IMR-90 (cell line): ENCODE measurements at regions not wholly inside any gene's neighbourhood (a gene's known extent, or its start where the extent isn't known, plus 50 kb on each side); places are given as distances from the start of the nearest gene placed in this dataset.

ENCODE experiments used
- ATAC-seq: fragments of 200-7000 bp; cut with Tn5 transposase; 2 replicates; pipeline ENCODE4 v1.9.1; 2020; ENCODE audit warnings: low read depth, mild to moderate bottlenecking, moderate library complexity
- BruUV-seq: library from RNA; stranded (reverse); fragments of 400-500 nt; replicated peaks from 2 replicates; lab custom pipeline; 2021; lab: Mats Ljungman, UMichigan
- CTCF ChIA-PET: fragments of 300-600 bp; formaldehyde crosslinking; extraction: SDS; loops from one replicate; lab custom pipeline; 2021; ENCODE audit warnings: antibody characterized with exemption; lab: Yijun Ruan, JAX
- POLR2A ChIA-PET: fragments of 300-600 bp; sonication (Branson Sonifier 250); formaldehyde crosslinking; loops from one replicate; lab custom pipeline; 2022; ENCODE audit warnings: antibody characterized with exemption; ENCODE audit not compliant: unreplicated experiment; lab: Charles Lee
- DNase-seq: peaks from one replicate; pipeline ENCODE4 v3.0.0; 2013
- H2AFZ ChIP-seq: replicated peaks from 2 replicates; pipeline ENCODE3; 2013; ENCODE audit warnings: low read length, mild to moderate bottlenecking; ENCODE audit not compliant: poor library complexity
- H2AK5ac ChIP-seq: 2 replicates; pipeline ENCODE4 v1.6.1; 2013; ENCODE audit warnings: low read depth, low read length, inconsistent platforms
- H2AK9ac ChIP-seq: replicated peaks from 2 replicates; pipeline ENCODE3; 2013; ENCODE audit warnings: mild to moderate bottlenecking, low read depth, low read length, moderate library complexity; ENCODE audit not compliant: poor library complexity
- H2BK120ac ChIP-seq: 2 replicates; pipeline ENCODE4 v1.6.1; 2013; ENCODE audit warnings: low read depth, low read length, inconsistent platforms
- H2BK15ac ChIP-seq: 3 replicates; pipeline ENCODE4 v1.6.1; 2013; ENCODE audit warnings: low read depth, low read length, inconsistent platforms
- H2BK20ac ChIP-seq: 2 replicates; pipeline ENCODE4 v1.6.1; 2013; ENCODE audit warnings: low read depth, mild to moderate bottlenecking, inconsistent platforms, low read length, moderate library complexity
- H2BK5ac ChIP-seq: 2 replicates; pipeline ENCODE4 v1.6.1; 2013; ENCODE audit warnings: mild to moderate bottlenecking, low read depth, low read length, inconsistent platforms; ENCODE audit not compliant: poor library complexity, severe bottlenecking
- H3K14ac ChIP-seq: replicated peaks from 2 replicates; pipeline ENCODE4 v1.6.1; 2013; ENCODE audit warnings: low read depth, low read length, inconsistent platforms
- H3K18ac ChIP-seq: 2 replicates; pipeline ENCODE4 v1.6.1; 2013; ENCODE audit warnings: low read depth, low read length, control low read depth
- H3K23ac ChIP-seq: 2 replicates; pipeline ENCODE4 v1.6.1; 2013; ENCODE audit warnings: low read depth, low read length, inconsistent platforms
- H3K27ac ChIP-seq: 2 replicates; pipeline ENCODE4 v1.5.1; 2013; ENCODE audit warnings: mild to moderate bottlenecking, control low read depth, low read length; ENCODE audit not compliant: insufficient read depth
- H3K27me3 ChIP-seq: 2 replicates; pipeline ENCODE4 v1.6.1; 2013; ENCODE audit warnings: low read length; ENCODE audit not compliant: control insufficient read depth, insufficient read depth
- H3K36me3 ChIP-seq: 2 replicates; pipeline ENCODE4 v1.6.1; 2013; ENCODE audit warnings: low read length, mixed read lengths; ENCODE audit not compliant: control insufficient read depth, insufficient read depth
- H3K4ac ChIP-seq: 2 replicates; pipeline ENCODE4 v1.6.1; 2013; ENCODE audit warnings: low read depth, low read length, inconsistent platforms
- H3K4me1 ChIP-seq: 2 replicates; pipeline ENCODE4 v1.6.1; 2013; ENCODE audit warnings: low read length, mixed read lengths; ENCODE audit not compliant: control insufficient read depth, insufficient read depth
- H3K4me2 ChIP-seq: 2 replicates; pipeline ENCODE4 v1.6.1; 2013; ENCODE audit warnings: low read depth, mild to moderate bottlenecking, control low read depth, low read length, moderate library complexity
- H3K4me3 ChIP-seq: 2 replicates; pipeline ENCODE4 v1.5.1; 2013; ENCODE audit warnings: low read depth, mild to moderate bottlenecking, control low read depth, low read length, moderate library complexity; ENCODE audit not compliant: insufficient read depth
- H3K56ac ChIP-seq: 2 replicates; pipeline ENCODE4 v1.6.1; 2013; ENCODE audit warnings: low read length, inconsistent platforms; ENCODE audit not compliant: insufficient read depth; ENCODE audit errors: extremely low read depth
- H3K79me1 ChIP-seq, 2 experiments: 2 replicates each; pipeline ENCODE4 v1.6.1; 2013; ENCODE audit warnings: low read length in 2 of 2, inconsistent platforms in 1 of 2, low read depth in 1 of 2
- H3K9ac ChIP-seq: 2 replicates; pipeline ENCODE4 v1.6.1; 2013; ENCODE audit warnings: low read depth, low read length, control low read depth
- H3K9me1 ChIP-seq: 2 replicates; pipeline ENCODE4 v1.6.1; 2013; ENCODE audit warnings: low read length, inconsistent platforms; ENCODE audit not compliant: insufficient read depth
- H3K9me3 ChIP-seq: 2 replicates; pipeline ENCODE4 v1.6.1; 2013; ENCODE audit warnings: low read length; ENCODE audit not compliant: control insufficient read depth, insufficient read depth
- H4K20me1 ChIP-seq: 2 replicates; pipeline ENCODE4 v1.6.1; 2013; ENCODE audit warnings: low read length, inconsistent platforms; ENCODE audit not compliant: insufficient read depth
- H4K5ac ChIP-seq: 2 replicates; pipeline ENCODE4 v1.6.1; 2013; ENCODE audit warnings: mild to moderate bottlenecking, low read depth, low read length, control low read depth
- H4K8ac ChIP-seq, 2 experiments: 2 replicates each; pipeline ENCODE4 v1.6.1; 2013; ENCODE audit warnings: low read depth in 2 of 2, low read length in 2 of 2, control low read depth in 1 of 2, inconsistent platforms in 1 of 2
- H4K91ac ChIP-seq: 2 replicates; pipeline ENCODE4 v1.6.1; 2013; ENCODE audit warnings: low read depth, low read length, inconsistent platforms; ENCODE audit not compliant: insufficient read depth
- CHD1 ChIP-seq: IDR thresholded peaks from 2 replicates; pipeline ENCODE4 v1.6.1; 2012; ENCODE audit warnings: low read depth, low read length, improper control_type of control experiment
- MAFK ChIP-seq: IDR thresholded peaks from 2 replicates; pipeline ENCODE4 v1.6.1; 2012; ENCODE audit warnings: low read depth, low read length, improper control_type of control experiment
- NFE2L2 ChIP-seq: fragments of 150-350 bp; IDR thresholded peaks from 2 replicates; pipeline ENCODE4 v1.6.1; 2016; ENCODE audit warnings: low read depth, mild to moderate bottlenecking, low read length
- RAD21 ChIP-seq: IDR thresholded peaks from 2 replicates; pipeline ENCODE4 v1.6.1; 2012; ENCODE audit warnings: low read length, improper control_type of control experiment
- RCOR1 ChIP-seq: IDR thresholded peaks from 2 replicates; pipeline ENCODE4 v1.6.1; 2012; ENCODE audit warnings: mild to moderate bottlenecking, low read length, improper control_type of control experiment; ENCODE audit not compliant: insufficient replicate concordance
- SMC3 ChIP-seq: fragments of 150-350 bp; IDR thresholded peaks from 2 replicates; pipeline ENCODE4 v1.6.1; 2016; ENCODE audit warnings: low read depth, mild to moderate bottlenecking, antibody characterized with exemption, low read length, moderate library complexity
- WGBS, 2 experiments: methylation state at CpG; one replicate each; pipeline versions ENCODE4 v1.1.5 to v1.1.7; 2013; ENCODE audit warnings: missing lambda C conversion rate in 2 of 2; ENCODE audit not compliant: insufficient read length in 1 of 2; ENCODE audit errors: extremely low coverage in 2 of 2; 5-methylcytosine and 5-hydroxymethylcytosine counted together
- dilution Hi-C: fragments of 300-500 bp; cut with HindIII; formaldehyde crosslinking; loops from one replicate; pipeline ENCODE4 v1.14.3; 2018; ENCODE audit warnings: low sequenced_read_pairs; ENCODE audit not compliant: unreplicated experiment
- in situ Hi-C: fragments of 300-500 bp; cut with MboI; formaldehyde crosslinking; loops from 3 replicates; pipeline ENCODE4 v1.14.3; 2019; ENCODE audit warnings: low sequenced_read_pairs, inconsistent platforms, mixed read lengths
- intact Hi-C: fragments of 100-400 bp; cut with micrococcal nuclease; formaldehyde crosslinking; loops from 2 replicates; pipeline ENCODE4 v1.10.0; 2022
- TF ChIP-seq, protein P1 (sequence below): conservative IDR thresholded peaks from 2 replicates; pipeline ENCODE4 v1.5.1; 2012; ENCODE audit warnings: mild to moderate bottlenecking, low read depth, low read length, improper control_type of control experiment

DNA sequence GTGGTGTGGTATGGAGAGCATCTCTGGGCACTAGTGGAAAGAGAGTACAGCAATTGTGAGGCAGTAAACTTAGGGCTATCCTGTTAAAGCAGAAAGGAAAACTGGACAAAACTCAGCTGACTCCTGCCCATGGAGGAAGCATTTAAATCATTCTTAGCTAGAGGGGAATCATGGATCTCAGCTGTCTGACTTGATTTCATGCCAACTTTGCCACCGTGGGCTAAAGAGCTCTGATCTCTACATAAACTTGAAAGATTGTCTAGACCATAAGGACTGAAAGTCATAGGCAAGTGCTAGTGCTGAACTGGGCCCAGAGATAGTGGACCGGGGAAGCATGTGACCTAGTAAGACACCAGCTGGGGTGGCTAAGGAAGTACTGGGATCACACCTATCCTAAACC lies 651.8 kb downstream of the COL12A1 start:
- peak overlapping the region; percentile 3; the same call in 1 of the 2 replicates for H2BK20ac ChIP-seq
- no peaks in the 10 kb centered on the region for H4K20me1 ChIP-seq
- no peak overlapping the region for H3K4me2 ChIP-seq
- WGBS, 2 experiments, result no CpG with 5 or more reads among the region's 2 CpGs
- intact Hi-C loops, result no loop called here
- H3K18ac ChIP-seq, result no peak overlapping the region
- H3K56ac ChIP-seq, result no peak overlapping the region
- POLR2A ChIA-PET, result no interaction called here
- H3K9ac ChIP-seq, result no peak overlapping the region
- no peak overlapping the region for H3K14ac ChIP-seq
- dilution Hi-C loops, result no loop called here
- H2BK15ac ChIP-seq, result no peak overlapping the region
- H3K27ac ChIP-seq, result no peak overlapping the region
- no peak overlapping the region for H3K23ac ChIP-seq
- no peak overlapping the region for H4K8ac ChIP-seq
- TF ChIP-seq MAFK (no peak), SMC3 (no peak), RAD21 (no peak), NFE2L2 (no peak), RCOR1 (no peak), CHD1 (no peak)
- TF ChIP-seq, protein P1, sequence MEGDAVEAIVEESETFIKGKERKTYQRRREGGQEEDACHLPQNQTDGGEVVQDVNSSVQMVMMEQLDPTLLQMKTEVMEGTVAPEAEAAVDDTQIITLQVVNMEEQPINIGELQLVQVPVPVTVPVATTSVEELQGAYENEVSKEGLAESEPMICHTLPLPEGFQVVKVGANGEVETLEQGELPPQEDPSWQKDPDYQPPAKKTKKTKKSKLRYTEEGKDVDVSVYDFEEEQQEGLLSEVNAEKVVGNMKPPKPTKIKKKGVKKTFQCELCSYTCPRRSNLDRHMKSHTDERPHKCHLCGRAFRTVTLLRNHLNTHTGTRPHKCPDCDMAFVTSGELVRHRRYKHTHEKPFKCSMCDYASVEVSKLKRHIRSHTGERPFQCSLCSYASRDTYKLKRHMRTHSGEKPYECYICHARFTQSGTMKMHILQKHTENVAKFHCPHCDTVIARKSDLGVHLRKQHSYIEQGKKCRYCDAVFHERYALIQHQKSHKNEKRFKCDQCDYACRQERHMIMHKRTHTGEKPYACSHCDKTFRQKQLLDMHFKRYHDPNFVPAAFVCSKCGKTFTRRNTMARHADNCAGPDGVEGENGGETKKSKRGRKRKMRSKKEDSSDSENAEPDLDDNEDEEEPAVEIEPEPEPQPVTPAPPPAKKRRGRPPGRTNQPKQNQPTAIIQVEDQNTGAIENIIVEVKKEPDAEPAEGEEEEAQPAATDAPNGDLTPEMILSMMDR, result no peak
- H2BK5ac ChIP-seq, result no peak overlapping the region
- no peaks in the 10 kb centered on the region for H3K9me1 ChIP-seq
- H3K36me3 ChIP-seq, result no peaks in the 10 kb centered on the region
- H4K5ac ChIP-seq, result peak overlapping the region; percentile 19; the same call in 1 of the 2 replicates
- H4K91ac ChIP-seq, result no peak overlapping the region
- no peaks in the 10 kb centered on the region for H3K9me3 ChIP-seq
- BruUV-seq, result no TSS peak
- ATAC-seq (no peak), DNase-seq (no peak)
- no peak overlapping the region for H2BK120ac ChIP-seq
- H3K4me1 ChIP-seq, result no peaks in the 10 kb centered on the region; the same call in 1 of the 2 replicates
- in situ Hi-C loops, result no loop called here
- H3K4me3 ChIP-seq, result no peak overlapping the region
- no peaks in the 10 kb centered on the region for H3K79me1 ChIP-seq
- no peak overlapping the region for H2AK5ac ChIP-seq
- no peak overlapping the region for H2AK9ac ChIP-seq
- H3K4ac ChIP-seq, result no peak overlapping the region
- CTCF ChIA-PET, result interaction anchor here (0.9 kb wide), 1 partner anchor 16 kb away, joined by 3 read pairs; no protein-coding TSS in a partner anchor
- no peak overlapping the region for H2AFZ ChIP-seq
- no peaks in the 10 kb centered on the region for H3K27me3 ChIP-seq
